SU-DHL-6 (cell line): ENCODE measurements at regions not wholly inside any gene's neighbourhood (a gene's known extent, or its start where the extent isn't known, plus 50 kb on each side); places are given as distances from the start of the nearest gene placed in this dataset.

ENCODE experiments used
- EZH2phosphoT487 ChIP-seq: fragments of 200-600 bp; sonication (generic), shearing (Covaris generic); conservative IDR thresholded peaks from 2 replicates; pipeline ENCODE4 v1.6.1; 2018; ENCODE audit warnings: mild to moderate bottlenecking, antibody characterized with exemption, low read length, moderate library complexity, mixed read lengths
- TF ChIP-seq, protein P1 (sequence below): fragments of 200-600 bp; sonication (generic); IDR thresholded peaks from one replicate; pipeline ENCODE4 v1.5.1; 2017; ENCODE audit warnings: antibody characterized with exemption, mild to moderate bottlenecking, low read length, moderate library complexity; ENCODE audit not compliant: insufficient read depth, poor library complexity, severe bottlenecking

DNA sequence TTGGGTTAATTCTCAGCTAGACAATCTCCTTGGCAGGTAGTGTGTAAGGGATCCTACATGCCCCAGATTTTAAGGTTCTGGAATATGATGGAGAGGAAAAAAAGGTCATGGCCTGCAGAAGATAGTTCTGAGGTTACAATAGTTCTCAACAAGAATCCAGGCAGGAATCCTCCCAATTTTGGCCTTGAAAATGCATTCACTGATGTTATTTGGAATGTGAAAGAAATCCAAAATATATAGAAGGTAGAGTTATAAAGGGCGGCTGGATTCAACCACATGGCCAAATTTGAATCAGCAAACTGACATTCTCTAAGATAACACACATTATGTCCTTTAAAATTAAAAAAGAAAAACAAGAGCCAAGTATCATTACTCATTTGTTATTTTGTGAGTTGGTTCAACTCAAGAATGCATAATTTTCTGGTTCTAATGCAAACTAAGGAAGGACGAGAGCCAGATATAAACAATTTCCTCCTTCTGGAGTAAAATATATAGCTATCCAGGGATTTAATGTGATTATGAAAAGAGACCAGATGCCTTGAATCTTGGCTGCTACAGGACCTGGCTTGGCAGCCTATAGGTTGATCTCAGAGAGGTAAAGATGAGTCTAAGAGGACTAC is 177.0 kb upstream of the G2E3 start:
- TF ChIP-seq EZH2phosphoT487 = no peak
- TF ChIP-seq, protein P1, sequence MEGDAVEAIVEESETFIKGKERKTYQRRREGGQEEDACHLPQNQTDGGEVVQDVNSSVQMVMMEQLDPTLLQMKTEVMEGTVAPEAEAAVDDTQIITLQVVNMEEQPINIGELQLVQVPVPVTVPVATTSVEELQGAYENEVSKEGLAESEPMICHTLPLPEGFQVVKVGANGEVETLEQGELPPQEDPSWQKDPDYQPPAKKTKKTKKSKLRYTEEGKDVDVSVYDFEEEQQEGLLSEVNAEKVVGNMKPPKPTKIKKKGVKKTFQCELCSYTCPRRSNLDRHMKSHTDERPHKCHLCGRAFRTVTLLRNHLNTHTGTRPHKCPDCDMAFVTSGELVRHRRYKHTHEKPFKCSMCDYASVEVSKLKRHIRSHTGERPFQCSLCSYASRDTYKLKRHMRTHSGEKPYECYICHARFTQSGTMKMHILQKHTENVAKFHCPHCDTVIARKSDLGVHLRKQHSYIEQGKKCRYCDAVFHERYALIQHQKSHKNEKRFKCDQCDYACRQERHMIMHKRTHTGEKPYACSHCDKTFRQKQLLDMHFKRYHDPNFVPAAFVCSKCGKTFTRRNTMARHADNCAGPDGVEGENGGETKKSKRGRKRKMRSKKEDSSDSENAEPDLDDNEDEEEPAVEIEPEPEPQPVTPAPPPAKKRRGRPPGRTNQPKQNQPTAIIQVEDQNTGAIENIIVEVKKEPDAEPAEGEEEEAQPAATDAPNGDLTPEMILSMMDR = no peak
